Esophagus squamous epithelium (tissue), 5 donors: ENCODE measurements at regions not wholly inside any gene's neighbourhood (a gene's known extent, or its start where the extent isn't known, plus 50 kb on each side); places are given as distances from the start of the nearest gene placed in this dataset.

ENCODE experiments used
- DNase-seq: peaks from one replicate; lab custom pipeline; 2025; lab: John Stamatoyannopoulos, UW
- H3K27ac ChIP-seq, 4 donors: fragments of 200-600 bp; sonication (generic); one replicate each; pipeline ENCODE4 v1.5.1; 2016 to 2019; ENCODE audit warnings: mild to moderate bottlenecking in 1 of 4
- H3K27me3 ChIP-seq, 4 donors: fragments of 200-600 bp; sonication (generic); 1 replicate in 3 of 4; 2 replicates in 1 of 4; pipeline versions ENCODE4 v1.5.1 to v1.6.0; 2017 to 2021; ENCODE audit warnings: antibody characterized with exemption in 1 of 4
- H3K36me3 ChIP-seq, 3 donors: fragments of 200-600 bp; sonication (generic); one replicate each; pipeline ENCODE4 v1.5.1; 2016 to 2019
- H3K4me1 ChIP-seq, 3 donors: fragments of 200-600 bp; sonication (generic); one replicate each; pipeline ENCODE4 v1.5.1; 2017 to 2019
- H3K4me3 ChIP-seq, 4 donors: fragments of 200-600 bp; sonication (generic); 1 replicate in 3 of 4; 2 replicates in 1 of 4; pipeline ENCODE4 v1.5.1; 2016 to 2019; ENCODE audit warnings: mild to moderate bottlenecking in 2 of 4, moderate library complexity in 1 of 4
- H3K9me3 ChIP-seq, 3 donors: fragments of 200-600 bp; sonication (generic); one replicate each; pipeline ENCODE4 v1.5.1; 2016 to 2019
- CTCF ChIP-seq, 6 experiments: fragments of 450-650 bp in 4 of 6; fragments of 200-600 bp in 2 of 6; sonication (generic) in 2 of 6; IDR thresholded peaks; one replicate each; pipeline ENCODE4 v1.5.1; 2016 to 2019; ENCODE audit warnings: antibody characterized with exemption in 6 of 6, mild to moderate bottlenecking in 4 of 6, moderate library complexity in 4 of 6
- POLR2A ChIP-seq, 4 donors: fragments of 450-650 bp; IDR thresholded peaks; one replicate each; pipeline ENCODE4 v1.6.1; 2017; ENCODE audit warnings: antibody characterized with exemption in 4 of 4, mild to moderate bottlenecking in 4 of 4, moderate library complexity in 3 of 4
- WGBS, 2 donors: methylation state at CpG; one replicate each; pipeline ENCODE4 v1.1.5; 2018; 5-methylcytosine and 5-hydroxymethylcytosine counted together
- intact Hi-C: fragments of 100-400 bp; cut with DNase I; formaldehyde crosslinking; loops from one replicate; pipeline ENCODE4 v1.15.0; 2022
- donor health status: DM: yes; HTN: yes; CAD: no.

GRCh38 chr6:169162249-169162648, 91.4 kb downstream of the THBS2 start:
- intact Hi-C loops = no loop called here
- H3K4me3 ChIP-seq = peak overlapping the region in 1 of 4 donors; percentile 12
- no peaks in the 10 kb centered on the region for H3K9me3 ChIP-seq
- H3K27me3 ChIP-seq = peaks cover 0 to 13% (median 0%) of the 10 kb centered on the region in 4 donors
- H3K27ac ChIP-seq = peak overlapping the region; percentile 6 to 89 (median 59)
- TF ChIP-seq POLR2A (IDR thresholded peaks at IDR 0.05) = no peak
- TF ChIP-seq CTCF (IDR thresholded peaks at IDR 0.05) = no peak
- DNase-seq = no peak
- no peaks in the 10 kb centered on the region for H3K36me3 ChIP-seq
- peaks cover 9 to 45% (median 38%) of the 10 kb centered on the region in 3 donors for H3K4me1 ChIP-seq
- WGBS, 2 donors = 74 to 86% methylated on average over 21 to 23 of the region's 23 CpGs

GRCh38 chr6:169161572-169162167, 92.0 kb downstream of the THBS2 start:
- Histone ChIP-seq H3K4me3 (no peak overlapping the region), H3K36me3 (no peaks in the 10 kb centered on the region), H3K4me1 (peaks cover 9 to 46% (median 40%) of the 10 kb centered on the region in 3 donors), H3K27ac (peak overlapping the region in 2 of 4 donors; percentile 7 to 89), H3K9me3 (no peaks in the 10 kb centered on the region), H3K27me3 (peaks cover 0 to 14% (median 0%) of the 10 kb centered on the region in 4 donors)
- intact Hi-C loops = no loop called here
- no peak for DNase-seq
- WGBS, 2 donors = 90 to 92% methylated on average over 12 to 13 of the region's 13 CpGs
- TF ChIP-seq POLR2A (IDR thresholded peaks at IDR 0.05) (no peak), CTCF (IDR thresholded peaks at IDR 0.05) (no peak)

- DNase-seq = no peak
- no peak for TF ChIP-seq CTCF (IDR thresholded peaks at IDR 0.05)
- TF ChIP-seq POLR2A (IDR thresholded peaks at IDR 0.05) = no peak
- no peaks in the 10 kb centered on the region for H3K36me3 ChIP-seq
- peak overlapping the region in 1 of 4 donors; percentile 89 for H3K27ac ChIP-seq
- peaks cover 9 to 46% (median 40%) of the 10 kb centered on the region in 3 donors for H3K4me1 ChIP-seq
- H3K9me3 ChIP-seq = no peaks in the 10 kb centered on the region
- intact Hi-C loops = no loop called here
- WGBS, 2 donors = 78 to 82% methylated on average over 8 to 15 of the region's 15 CpGs
- peaks cover 0 to 14% (median 0%) of the 10 kb centered on the region in 4 donors for H3K27me3 ChIP-seq
- no peak overlapping the region for H3K4me3 ChIP-seq
These were observed 92.6 kb downstream of the THBS2 start for GRCh38 chr6:169160855-169161560.

GRCh38 chr6:169160091-169160854, 93.4 kb downstream of the THBS2 start:
- intact Hi-C loops = no loop called here
- Histone ChIP-seq H3K9me3 (no peaks in the 10 kb centered on the region), H3K27me3 (peaks cover 0 to 14% (median 0%) of the 10 kb centered on the region in 4 donors), H3K36me3 (no peaks in the 10 kb centered on the region), H3K4me3 (no peak overlapping the region), H3K27ac (no peak overlapping the region), H3K4me1 (peaks cover 9 to 46% (median 40%) of the 10 kb centered on the region in 3 donors)
- no peak for TF ChIP-seq POLR2A (IDR thresholded peaks at IDR 0.05)
- no peak for TF ChIP-seq CTCF (IDR thresholded peaks at IDR 0.05)
- DNase-seq = no peak
- 80 to 90% methylated on average over 3 to 12 of the region's 22 CpGs for WGBS, 2 donors
